ENCODE measurements at regions not wholly inside any gene's neighbourhood (a gene's known extent, or its start where the extent isn't known, plus 50 kb on each side); places are given as distances from the start of the nearest gene placed in this dataset.

GRCh38 chr4:91754716-91755115, 549.0 kb upstream of the GRID2 start:
- TF ChIP-seq CTCF (IDR thresholded peaks at IDR 0.05; ENCODE audit: low read depth, low read length, missing input control), result no peak
- no peak for TF ChIP-seq GABPA (IDR thresholded peaks at IDR 0.05 in 1 of 2, conservative IDR thresholded peaks at IDR 0.05 in 1 of 2)
- no peak for TF ChIP-seq RXRA (IDR thresholded peaks at IDR 0.05)
- TF ChIP-seq JUND (IDR thresholded peaks at IDR 0.05), result no peak
- TF ChIP-seq FOXA1 (IDR thresholded peaks at IDR 0.05), result no peak
- TF ChIP-seq TAF1 (conservative IDR thresholded peaks at IDR 0.05), result no peak
- no peak for TF ChIP-seq MAX (IDR thresholded peaks at IDR 0.05)
- TF ChIP-seq SP1 (IDR thresholded peaks at IDR 0.05), result no peak
- TF ChIP-seq EGR1 (IDR thresholded peaks at IDR 0.05; ENCODE audit: low read depth in 2 of 2), result no peak
- TF ChIP-seq REST (IDR thresholded peaks at IDR 0.05), result no peak
- no peak for TF ChIP-seq ATF3 (IDR thresholded peaks at IDR 0.05)
